Type B pancreatic cell (in vitro differentiated cells): ENCODE measurements at regions not wholly inside any gene's neighbourhood (a gene's known extent, or its start where the extent isn't known, plus 50 kb on each side); places are given as distances from the start of the nearest gene placed in this dataset.

Experiments used
- DNase-seq: peaks from one replicate; pipeline ENCODE4 v3.0.0; 2021; ENCODE audit warnings: mixed read lengths; ENCODE audit not compliant: unreplicated experiment; ENCODE audit errors: extremely low spot score
- H3K27ac Mint-ChIP-seq: 2 replicates; pipeline ENCODE4 v1.8.0; 2021; ENCODE audit warnings: mild to moderate bottlenecking, mixed read lengths
- H3K27me3 Mint-ChIP-seq: 2 replicates; pipeline ENCODE4 v1.8.0; 2021; ENCODE audit warnings: mixed read lengths
- H3K36me3 Mint-ChIP-seq: 2 replicates; pipeline ENCODE4 v1.8.0; 2021; ENCODE audit warnings: mixed read lengths
- H3K4me1 Mint-ChIP-seq: one replicate; pipeline ENCODE4 v1.8.0; 2021; ENCODE audit warnings: mixed read lengths; ENCODE audit not compliant: unreplicated experiment
- H3K4me3 Mint-ChIP-seq: 2 replicates; pipeline ENCODE4 v1.8.0; 2021; ENCODE audit warnings: mild to moderate bottlenecking, mixed read lengths
- H3K9me3 Mint-ChIP-seq: 2 replicates; pipeline ENCODE4 v1.8.0; 2021; ENCODE audit warnings: mixed read lengths
- CTCF ChIP-seq: fragments of 200-600 bp; sonication (generic); conservative IDR thresholded peaks from 2 replicates; pipeline ENCODE4 v1.5.0; 2021; ENCODE audit warnings: antibody characterized with exemption, mild to moderate bottlenecking

DNA sequence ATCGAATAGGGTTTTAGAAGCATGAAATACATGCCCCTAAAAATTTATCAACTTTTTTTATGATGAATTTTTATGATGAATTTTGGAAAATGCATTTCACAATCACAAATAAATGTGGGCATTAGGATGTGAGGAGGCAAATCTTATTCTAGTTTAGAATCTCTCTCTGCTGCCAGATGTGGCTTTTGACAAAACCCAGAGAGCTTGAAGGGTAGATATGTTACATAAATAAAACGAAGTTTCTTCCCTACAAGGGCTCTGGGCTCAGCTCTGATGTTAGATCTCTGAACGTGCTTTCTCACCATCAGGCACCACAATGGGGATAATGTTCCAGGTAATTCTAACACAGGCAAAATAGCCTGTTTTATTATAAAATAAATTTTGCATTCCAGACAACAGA lies 102.3 kb upstream of the ADAMTSL1 start:
- no peak for TF ChIP-seq CTCF
- no peaks in the 10 kb centered on the region for H3K9me3 Mint-ChIP-seq
- no peaks in the 10 kb centered on the region for H3K27me3 Mint-ChIP-seq
- peaks cover 5% of the 10 kb centered on the region for H3K4me1 Mint-ChIP-seq
- H3K27ac Mint-ChIP-seq, result no peak overlapping the region
- no peak for DNase-seq
- H3K4me3 Mint-ChIP-seq, result no peak overlapping the region
- no peaks in the 10 kb centered on the region for H3K36me3 Mint-ChIP-seq

- no peak for DNase-seq
- Mint-ChIP-seq H3K4me3 (no peak overlapping the region), H3K4me1 (no peaks in the 10 kb centered on the region), H3K36me3 (no peaks in the 10 kb centered on the region), H3K27ac (no peak overlapping the region), H3K27me3 (no peaks in the 10 kb centered on the region), H3K9me3 (no peaks in the 10 kb centered on the region)
- no peak for TF ChIP-seq CTCF
Observed at GRCh38 chr9:18379073-18379811, 94.7 kb upstream of the ADAMTSL1 start.

- no peak overlapping the region for H3K27ac Mint-ChIP-seq
Observed at GRCh38 chr9:18382243-18382642, 91.7 kb upstream of the ADAMTSL1 start.

DNA sequence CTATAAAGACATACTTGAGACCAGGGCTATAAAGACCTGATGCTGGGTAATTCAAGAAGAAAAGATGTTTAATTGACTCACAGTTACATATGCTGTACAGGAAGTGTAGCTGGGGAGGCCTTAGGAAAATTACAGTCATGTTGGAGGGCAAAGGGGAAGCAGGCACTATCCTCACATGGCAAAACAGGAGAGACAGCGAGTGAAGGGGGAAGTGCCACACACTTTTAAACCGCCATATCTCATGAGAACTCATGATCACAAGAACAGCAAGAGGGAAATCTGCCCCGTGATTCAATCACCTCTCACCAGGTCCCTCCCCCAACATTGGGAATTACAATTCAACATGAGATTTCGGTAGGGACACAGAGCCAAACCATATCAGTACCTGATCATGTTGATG lies 89.9 kb upstream of the ADAMTSL1 start:
- Mint-ChIP-seq H3K27me3 (no peaks in the 10 kb centered on the region), H3K4me1 (peaks cover 5% of the 10 kb centered on the region), H3K9me3 (no peaks in the 10 kb centered on the region), H3K36me3 (no peaks in the 10 kb centered on the region), H3K4me3 (no peak overlapping the region), H3K27ac (no peak overlapping the region)
- DNase-seq, result no peak
- no peak for TF ChIP-seq CTCF

More at GRCh38 chr9:18382243-18382642, 91.7 kb upstream of the ADAMTSL1 start:
- no peak for TF ChIP-seq CTCF
- Mint-ChIP-seq H3K27me3 (no peaks in the 10 kb centered on the region), H3K36me3 (no peaks in the 10 kb centered on the region), H3K4me1 (peaks cover 5% of the 10 kb centered on the region), H3K9me3 (no peaks in the 10 kb centered on the region), H3K4me3 (no peak overlapping the region)
- no peak for DNase-seq

GRCh38 chr9:18385696-18386490 lies 88.1 kb upstream of the ADAMTSL1 start:
- Mint-ChIP-seq H3K4me3 (no peak overlapping the region), H3K4me1 (peaks cover 5% of the 10 kb centered on the region), H3K36me3 (no peaks in the 10 kb centered on the region), H3K9me3 (no peaks in the 10 kb centered on the region), H3K27me3 (no peaks in the 10 kb centered on the region), H3K27ac (no peak overlapping the region)
- no peak for DNase-seq
- TF ChIP-seq CTCF, result no peak
